HG03280 (cell line): ENCODE measurements at regions not wholly inside any gene's neighbourhood (a gene's known extent, or its start where the extent isn't known, plus 50 kb on each side); places are given as distances from the start of the nearest gene placed in this dataset.
"Not testable (repeated sequence)": the region's sequence is repeated elsewhere in the genome, so short reads cannot be mapped to it uniquely, and the experiment has no call there.

ENCODE experiments used
- ATAC-seq: cut with Tn5 transposase; IDR thresholded peaks from one replicate; pipeline ENCODE4 v1.9.1; 2021; ENCODE audit warnings: mild to moderate bottlenecking, moderate library complexity; ENCODE audit not compliant: unreplicated experiment

DNA sequence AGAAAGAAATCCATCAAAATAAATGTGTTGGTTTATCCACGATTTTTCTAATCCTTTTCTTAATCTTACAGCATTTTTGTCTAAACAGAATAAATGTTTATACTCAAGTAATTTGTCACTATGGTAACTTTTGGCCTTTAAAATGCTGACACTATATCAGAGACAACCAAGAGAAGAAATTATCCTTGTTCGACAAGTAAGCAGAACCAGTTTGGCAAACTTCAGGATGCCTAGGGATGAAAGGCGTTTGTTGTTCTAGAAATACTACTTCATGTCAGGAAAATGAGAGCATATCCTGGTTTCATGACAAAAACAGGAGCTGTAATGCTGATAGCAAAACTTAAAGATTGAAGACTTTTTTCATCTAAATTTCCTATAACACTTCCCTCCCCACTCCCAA lies 308.0 kb upstream of the ATP11B start:
- no peak for ATAC-seq

DNA sequence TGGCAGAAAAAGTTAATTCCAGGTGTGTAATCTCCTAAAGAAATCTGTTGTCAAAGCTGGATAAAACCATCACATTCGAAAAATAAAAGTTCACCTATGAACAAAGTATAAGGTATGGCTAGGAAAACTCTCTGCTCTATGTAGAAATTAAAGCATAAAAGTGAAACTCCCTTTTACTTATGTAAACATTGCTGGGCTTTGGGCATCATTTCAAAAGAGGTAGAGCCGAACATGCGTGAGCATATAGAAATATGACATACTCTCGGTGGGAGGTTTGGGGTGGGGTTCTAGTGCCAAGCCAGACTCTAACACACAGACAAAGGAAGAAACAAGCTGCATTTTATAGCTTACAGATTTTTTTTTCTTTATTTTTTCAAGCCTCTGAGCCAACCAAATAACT lies 306.8 kb upstream of the ATP11B start:
- ATAC-seq: no peak

DNA sequence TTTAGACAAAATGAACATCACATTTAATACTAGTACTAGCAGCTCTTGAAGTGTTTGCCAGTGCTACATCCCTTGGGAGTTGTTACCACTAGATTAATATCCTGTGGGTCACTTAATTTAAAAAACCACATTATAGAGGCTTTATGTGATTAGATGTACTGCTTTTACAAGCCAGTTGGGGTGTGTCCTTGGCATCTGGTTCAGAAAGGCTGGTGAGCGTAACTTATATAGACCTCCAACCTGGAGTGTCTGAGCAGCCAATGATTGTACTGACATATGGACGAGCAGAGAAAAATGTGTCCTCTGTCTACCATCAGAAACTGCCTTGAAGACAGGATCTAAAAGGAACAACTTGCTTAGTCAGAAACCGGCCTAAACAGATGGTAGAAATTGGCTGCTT lies 306.2 kb upstream of the ATP11B start:
- no peak for ATAC-seq

DNA sequence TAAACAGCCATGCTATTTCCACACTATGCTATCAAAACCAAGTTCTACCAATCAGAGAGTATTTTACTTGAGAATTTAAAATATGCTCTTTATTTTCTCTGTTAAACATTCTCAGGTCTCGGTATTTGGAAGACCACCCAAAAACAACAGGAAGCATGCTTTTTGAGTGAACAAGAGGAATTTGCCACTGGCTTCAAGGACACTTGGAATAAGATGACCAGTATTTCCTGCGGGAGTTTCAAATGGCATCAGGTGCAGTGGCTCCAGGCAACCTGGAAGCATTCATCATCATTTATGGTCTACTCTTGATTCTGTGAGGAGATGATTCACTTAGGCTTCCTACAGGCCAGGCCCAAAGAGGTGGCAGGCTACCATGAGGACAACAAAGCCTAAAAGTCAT lies 305.7 kb upstream of the ATP11B start:
- no peak for ATAC-seq

- no peak for ATAC-seq
Measured at GRCh38 chr3:182490596-182491491, 302.5 kb upstream of the ATP11B start.

- no peak for ATAC-seq
Measured at GRCh38 chr3:182491577-182491976, 301.7 kb upstream of the ATP11B start.

GRCh38 chr3:182492536-182492935 lies 300.8 kb upstream of the ATP11B start:
- ATAC-seq: no peak

- ATAC-seq: no peak
Measured at GRCh38 chr3:182500289-182500688, 293.0 kb upstream of the ATP11B start.

GRCh38 chr3:182501856-182502255 lies 291.4 kb upstream of the ATP11B start:
- no peak for ATAC-seq

DNA sequence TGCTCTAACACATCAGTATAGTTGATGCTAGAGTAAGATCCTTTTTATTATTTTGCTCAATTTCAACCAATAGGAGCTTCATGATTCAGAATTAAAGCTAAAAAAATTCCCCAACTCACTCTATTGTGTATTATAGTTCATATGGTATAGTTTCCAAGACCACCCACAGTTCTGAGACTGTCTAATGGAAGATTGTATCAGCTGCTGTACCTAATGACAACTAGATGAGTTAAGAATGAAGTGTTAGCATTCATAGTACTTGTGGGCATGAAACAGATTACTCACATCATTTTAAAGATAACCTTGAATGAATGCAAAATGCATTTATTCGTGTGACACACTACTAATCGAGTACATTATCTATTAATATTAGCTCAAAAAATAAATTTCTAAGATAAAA lies 289.9 kb upstream of the ATP11B start:
- no peak for ATAC-seq

DNA sequence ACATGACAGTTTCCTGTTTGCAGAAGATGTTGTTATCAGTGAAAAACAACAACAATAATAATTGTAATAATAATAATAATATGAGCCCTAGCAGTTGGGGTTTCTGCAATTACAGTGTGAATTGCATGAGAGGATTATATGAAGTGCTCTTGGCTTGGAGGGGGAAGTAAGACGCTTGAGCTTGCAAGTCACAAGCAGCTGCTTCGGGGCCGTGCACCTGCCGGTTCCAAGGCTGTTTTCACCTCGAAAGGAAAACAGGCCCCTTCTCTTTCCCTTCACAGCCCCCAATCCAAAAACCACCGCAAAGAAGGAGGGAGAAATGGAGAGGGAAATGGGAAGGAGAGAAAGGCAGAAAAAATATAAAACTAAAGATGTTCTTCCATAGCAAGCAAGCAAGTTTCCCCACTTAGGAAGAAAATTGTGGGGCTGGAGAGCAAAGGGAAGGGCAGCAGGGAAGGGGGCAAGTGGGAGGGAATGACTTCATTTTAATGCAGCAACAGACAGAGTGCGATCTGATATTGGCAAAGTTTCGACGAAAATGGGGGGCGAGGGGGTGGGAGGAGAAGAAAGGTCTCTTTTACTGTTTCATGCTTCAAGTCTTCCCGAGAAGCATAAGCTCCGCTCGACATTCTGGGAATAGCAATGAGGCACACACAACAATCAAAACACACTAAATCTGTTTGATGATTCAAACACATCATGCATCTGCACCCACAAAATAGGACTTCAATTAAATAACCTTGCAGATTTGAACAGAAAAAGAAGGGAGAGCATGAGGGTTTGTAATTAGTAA lies 284.2 kb upstream of the ATP11B start:
- ATAC-seq: no peak

DNA sequence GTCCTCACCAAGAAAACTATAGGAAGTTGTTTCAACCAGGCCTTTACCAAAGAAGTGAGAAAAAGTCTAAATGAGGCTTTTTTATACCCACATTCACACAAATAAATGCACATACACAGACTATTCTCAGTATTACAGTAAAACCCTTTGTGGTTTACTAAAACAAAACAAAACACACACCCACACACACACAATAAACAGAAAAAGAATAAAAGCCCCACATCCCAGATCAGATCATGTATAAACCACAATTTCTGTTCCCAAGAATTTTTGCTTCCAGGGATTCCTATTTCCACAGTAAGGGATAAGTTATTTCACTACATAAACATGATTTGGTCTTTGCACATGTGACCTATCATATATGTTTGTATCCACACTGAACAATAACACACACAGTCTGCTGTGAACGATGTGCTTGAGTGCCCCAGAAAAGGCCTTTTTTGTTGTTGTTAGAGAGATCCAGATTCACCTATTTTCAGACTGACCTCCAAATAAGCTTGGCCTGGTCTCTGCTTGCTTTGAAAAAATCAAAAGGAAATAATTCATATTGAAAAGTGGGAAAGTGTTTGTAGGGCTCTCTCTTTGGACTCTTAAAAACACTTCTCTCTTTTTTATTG lies 283.4 kb upstream of the ATP11B start:
- no peak for ATAC-seq

GRCh38 chr3:182514236-182514964 lies 278.9 kb upstream of the ATP11B start:
- no peak for ATAC-seq

DNA sequence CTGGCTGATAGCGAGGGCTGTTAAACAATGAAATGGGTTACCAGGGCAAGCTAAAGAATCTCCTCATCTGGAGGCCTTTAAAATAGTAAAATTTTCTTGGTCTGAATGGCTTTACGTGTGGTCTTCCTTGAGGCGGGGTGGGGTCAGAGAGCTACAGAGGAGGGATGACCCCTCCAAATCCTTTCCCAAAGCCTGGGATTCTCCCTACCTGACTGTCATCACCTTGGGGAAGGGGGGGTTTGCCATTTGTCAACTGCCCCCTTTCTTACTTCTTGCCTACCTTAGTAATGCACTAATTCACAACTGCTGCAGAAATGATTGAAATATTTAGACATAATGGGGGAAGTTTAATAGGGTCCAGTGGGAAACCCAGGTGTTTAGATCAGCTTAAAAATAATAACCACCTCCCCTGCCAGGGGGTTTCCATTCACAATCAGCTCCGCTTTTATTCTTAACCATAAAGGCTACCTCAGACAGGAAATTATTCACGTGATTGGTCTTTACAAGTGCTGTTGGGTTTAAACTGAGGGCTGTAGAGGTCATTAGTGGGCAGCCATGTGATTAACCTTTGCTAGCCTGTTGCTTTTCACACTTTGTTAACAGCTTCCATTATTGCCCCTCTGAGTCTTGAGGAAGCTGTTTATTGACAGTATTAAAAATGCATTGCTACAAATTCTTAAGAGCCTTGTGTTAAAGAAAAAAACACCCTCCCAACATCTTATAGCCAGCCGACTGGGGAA lies 276.5 kb upstream of the ATP11B start:
- no peak for ATAC-seq

- ATAC-seq: no peak
Measured at GRCh38 chr3:182519569-182519968, 273.7 kb upstream of the ATP11B start.

GRCh38 chr3:182521339-182521738 lies 272.0 kb upstream of the ATP11B start:
- no peak for ATAC-seq

- not testable (repeated sequence) for ATAC-seq
Measured at GRCh38 chr3:182523424-182523823, 269.9 kb upstream of the ATP11B start.

GRCh38 chr3:182523836-182524235 lies 269.5 kb upstream of the ATP11B start:
- no peak for ATAC-seq

- ATAC-seq: no peak
Measured at GRCh38 chr3:182524711-182525401, 268.4 kb upstream of the ATP11B start.
